ENCODE measurements at regions not wholly inside any gene's neighbourhood (a gene's known extent, or its start where the extent isn't known, plus 50 kb on each side); places are given as distances from the start of the nearest gene placed in this dataset.
A peak's percentile ranks its signal among the peaks of the same experiment; 100 is the strongest.
"Not testable (repeated sequence)": the region's sequence is repeated elsewhere in the genome, so short reads cannot be mapped to it uniquely, and the experiment has no call there.

- Histone ChIP-seq H3K36me3 (no peaks in the 10 kb centered on the region), H3K9me3 (no peaks in the 10 kb centered on the region), H3K27ac (peak overlapping the region in 11 of 12 donors; percentile 10 to 78 (median 52)), H3K4me3 (no peak overlapping the region), H3K4me1 (peaks cover 0 to 61% (median 33%) of the 10 kb centered on the region in 12 donors), H3K27me3 (no peaks in the 10 kb centered on the region)
- DNase-seq: no peak
- 61 to 76% (median 70%) methylated on average over 1 of the region's 1 CpG for WGBS, 4 donors
- TF ChIP-seq POLR2A (IDR thresholded peaks at IDR 0.05) (no peak), CTCF (IDR thresholded peaks at IDR 0.05) (no peak)
- no peak for ATAC-seq
- intact Hi-C loops (cut with DNase I): loop anchor here in 3 of 10 donors (5.0 to 10.0 kb wide), 3 partner anchors 94 to 609 kb away; partner anchors contain the start of gene CITED2 (in 1 of the 3)
Measured at GRCh38 chr6:139981066-139981624, 606.7 kb upstream of the CITED2 start.

GRCh38 chr6:139980631-139981030 is 606.2 kb upstream of the CITED2 start:
- H3K36me3 ChIP-seq, H3K27me3 ChIP-seq, DNase-seq, H3K4me3 ChIP-seq, H3K9me3 ChIP-seq: not testable (repeated sequence)
- peak in 2 of 4 donors; percentile 6 to 40 for ATAC-seq
- 43 to 54% (median 47%) methylated on average over 3 of the region's 3 CpGs for WGBS, 4 donors
- H3K4me1 ChIP-seq: peaks cover 0 to 61% (median 33%) of the 10 kb centered on the region in 12 donors
- intact Hi-C loops (cut with DNase I): loop anchor here in 3 of 10 donors (5.0 to 10.0 kb wide), 3 partner anchors 94 to 608 kb away; partner anchors contain the start of gene CITED2 (in 1 of the 3)
- peak overlapping the region in 10 of 12 donors; percentile 10 to 78 (median 51) for H3K27ac ChIP-seq

- Histone ChIP-seq H3K9me3 (no peaks in the 10 kb centered on the region), H3K4me3 (no peak overlapping the region), H3K36me3 (no peaks in the 10 kb centered on the region), H3K27me3 (no peaks in the 10 kb centered on the region), H3K4me1 (peaks cover 0 to 69% (median 38%) of the 10 kb centered on the region in 12 donors), H3K27ac (peak overlapping the region; percentile 14 to 78 (median 50))
- intact Hi-C loops (cut with DNase I): loop anchor here in 5 of 10 donors (2.0 to 10.0 kb wide), 6 partner anchors 96 to 607 kb away; partner anchors contain the start of gene CITED2 (in 3 of the 5)
- WGBS, 4 donors: 45 to 54% (median 51%) methylated on average over 7 of the region's 7 CpGs
- TF ChIP-seq POLR2A (IDR thresholded peaks at IDR 0.05) (no peak), CTCF (IDR thresholded peaks at IDR 0.05) (peak in 3 of 12 donors; percentile 5 to 26 (median 20))
- ATAC-seq (peak; percentile 55 to 73 (median 65)), DNase-seq (peak in 4 of 5 donors; percentile 31 to 51 (median 36))
Measured at GRCh38 chr6:139979021-139979725, 604.7 kb upstream of the CITED2 start.

- intact Hi-C loops (cut with DNase I): loop anchor here in 5 of 10 donors (2.0 to 10.0 kb wide), 6 partner anchors 96 to 606 kb away; partner anchors contain the start of gene CITED2 (in 3 of the 5)
- peaks cover 0 to 65% (median 39%) of the 10 kb centered on the region in 12 donors for H3K4me1 ChIP-seq
Measured at GRCh38 chr6:139977887-139978332, 603.5 kb upstream of the CITED2 start.

More at GRCh38 chr6:139977887-139978332, 603.5 kb upstream of the CITED2 start:
- Histone ChIP-seq H3K27me3 (no peaks in the 10 kb centered on the region), H3K9me3 (no peaks in the 10 kb centered on the region), H3K27ac (peak overlapping the region in 8 of 12 donors; percentile 23 to 78 (median 57)), H3K36me3 (no peaks in the 10 kb centered on the region), H3K4me3 (no peak overlapping the region)
- WGBS, 4 donors: 42 to 58% (median 50%) methylated on average over 2 of the region's 2 CpGs
- TF ChIP-seq POLR2A (IDR thresholded peaks at IDR 0.05) (no peak), CTCF (IDR thresholded peaks at IDR 0.05) (no peak)
- peak in 1 of 5 donors; percentile 41 for DNase-seq
- ATAC-seq: peak in 2 of 4 donors; percentile 49 to 54

All from heart left ventricle (tissue), 16 donors.